ENCODE measurements at regions not wholly inside any gene's neighbourhood (a gene's known extent, or its start where the extent isn't known, plus 50 kb on each side); places are given as distances from the start of the nearest gene placed in this dataset.

DNA sequence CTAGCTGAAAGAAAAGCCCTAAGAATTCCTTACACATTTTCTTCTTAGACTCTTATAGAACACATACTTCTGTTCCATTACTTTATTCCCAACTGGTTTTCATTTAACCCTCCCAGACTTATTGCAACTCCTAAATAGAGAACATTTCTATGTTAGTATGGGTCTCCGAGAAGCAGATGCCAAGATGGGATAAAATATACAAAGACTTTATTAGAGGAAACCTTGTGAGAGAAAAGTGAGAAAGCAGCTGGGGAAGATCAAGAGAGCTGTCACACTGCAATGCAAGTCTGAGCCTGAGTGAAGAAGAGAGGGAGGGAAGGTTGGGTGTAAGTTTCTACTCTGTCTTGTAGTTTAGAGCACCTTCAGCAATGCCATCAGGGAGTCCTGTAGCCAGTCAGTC lies 979.3 kb downstream of the IGSF11 start:
- TF ChIP-seq POLR2A (IDR thresholded peaks at IDR 0.05) (no peak), POLR2AphosphoS5 (IDR thresholded peaks at IDR 0.05) (no peak)
- TF ChIP-seq, protein P1, sequence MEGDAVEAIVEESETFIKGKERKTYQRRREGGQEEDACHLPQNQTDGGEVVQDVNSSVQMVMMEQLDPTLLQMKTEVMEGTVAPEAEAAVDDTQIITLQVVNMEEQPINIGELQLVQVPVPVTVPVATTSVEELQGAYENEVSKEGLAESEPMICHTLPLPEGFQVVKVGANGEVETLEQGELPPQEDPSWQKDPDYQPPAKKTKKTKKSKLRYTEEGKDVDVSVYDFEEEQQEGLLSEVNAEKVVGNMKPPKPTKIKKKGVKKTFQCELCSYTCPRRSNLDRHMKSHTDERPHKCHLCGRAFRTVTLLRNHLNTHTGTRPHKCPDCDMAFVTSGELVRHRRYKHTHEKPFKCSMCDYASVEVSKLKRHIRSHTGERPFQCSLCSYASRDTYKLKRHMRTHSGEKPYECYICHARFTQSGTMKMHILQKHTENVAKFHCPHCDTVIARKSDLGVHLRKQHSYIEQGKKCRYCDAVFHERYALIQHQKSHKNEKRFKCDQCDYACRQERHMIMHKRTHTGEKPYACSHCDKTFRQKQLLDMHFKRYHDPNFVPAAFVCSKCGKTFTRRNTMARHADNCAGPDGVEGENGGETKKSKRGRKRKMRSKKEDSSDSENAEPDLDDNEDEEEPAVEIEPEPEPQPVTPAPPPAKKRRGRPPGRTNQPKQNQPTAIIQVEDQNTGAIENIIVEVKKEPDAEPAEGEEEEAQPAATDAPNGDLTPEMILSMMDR (IDR thresholded peaks at IDR 0.05): no peak

Data from prostate gland (tissue), 2 donors.